ENCODE measurements at regions not wholly inside any gene's neighbourhood (a gene's known extent, or its start where the extent isn't known, plus 50 kb on each side); places are given as distances from the start of the nearest gene placed in this dataset.
"Not testable (repeated sequence)": the region's sequence is repeated elsewhere in the genome, so short reads cannot be mapped to it uniquely, and the experiment has no call there.

DNA sequence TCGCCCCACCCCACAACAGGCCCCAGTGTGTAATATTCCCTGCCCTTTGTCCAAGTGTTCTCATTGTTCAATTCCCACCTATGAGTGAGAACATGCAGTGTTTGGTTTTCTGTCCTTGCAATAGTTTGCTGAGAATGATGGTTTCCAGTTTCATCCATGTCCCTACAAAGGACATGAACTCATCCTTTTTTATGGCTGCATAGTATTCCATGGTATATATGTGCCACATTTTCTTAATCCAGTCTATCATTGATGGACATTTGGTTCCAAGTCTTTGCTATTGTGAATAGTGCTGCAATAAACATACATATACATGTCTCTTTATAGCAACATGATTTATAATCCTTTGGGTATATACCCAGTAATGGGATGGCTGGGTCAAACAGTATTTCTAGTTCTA lies 132.7 kb downstream of the SNX10 start:
- H3K9me3 ChIP-seq (ENCODE audit: low read depth); H3K27ac ChIP-seq; H4K20me1 ChIP-seq (ENCODE audit: insufficient read depth, poor library complexity, severe bottlenecking); H3K4me3 ChIP-seq; H3K4me2 ChIP-seq; DNase-seq (ENCODE audit: low spot score); H2AFZ ChIP-seq; H3K9me2 ChIP-seq (replicated peaks; ENCODE audit: insufficient read depth); H3K79me2 ChIP-seq; H3K36me3 ChIP-seq (replicated peaks; ENCODE audit: insufficient read depth, low read depth); H3K27me3 ChIP-seq; H3K4me1 ChIP-seq (ENCODE audit: insufficient read depth): not testable (repeated sequence)
- 93% methylated on average over 1 of the region's 1 CpG for WGBS (ENCODE audit: low lambda C conversion rate, missing lambda C conversion rate)

DNA sequence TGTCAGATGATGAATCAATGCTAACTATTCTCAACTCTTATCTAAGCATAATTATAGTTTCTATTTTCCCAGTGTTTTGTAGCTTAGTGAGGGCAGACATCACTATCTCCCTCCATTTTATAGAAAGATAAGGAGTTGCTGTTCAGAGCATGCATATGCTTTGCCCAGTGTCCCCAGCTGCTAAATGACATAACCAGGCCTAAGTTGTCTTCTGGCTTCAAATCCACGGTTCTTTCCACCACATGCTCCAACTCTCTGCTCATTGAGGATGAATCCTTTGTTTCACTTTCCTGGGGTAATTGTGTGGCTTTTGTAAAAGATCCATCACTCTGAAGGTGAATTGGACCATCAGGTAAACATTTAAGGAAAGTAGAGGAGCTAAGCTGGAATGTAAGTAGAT lies 134.0 kb downstream of the SNX10 start:
- Histone ChIP-seq H3K4me1 (ENCODE audit: insufficient read depth) (no peaks in the 10 kb centered on the region), H3K79me2 (no peaks in the 10 kb centered on the region), H3K4me3 (no peak overlapping the region), H3K9me3 (ENCODE audit: low read depth) (no peaks in the 10 kb centered on the region), H4K20me1 (ENCODE audit: insufficient read depth, poor library complexity, severe bottlenecking) (no peaks in the 10 kb centered on the region), H3K36me3 (replicated peaks; ENCODE audit: insufficient read depth, low read depth) (no peaks in the 10 kb centered on the region), H3K27ac (no peak overlapping the region), H2AFZ (no peak overlapping the region), H3K4me2 (no peak overlapping the region), H3K27me3 (no peaks in the 10 kb centered on the region), H3K9me2 (replicated peaks; ENCODE audit: insufficient read depth) (no peaks in the 10 kb centered on the region)
- DNase-seq (ENCODE audit: low spot score): no peak
- no peak for TF ChIP-seq EZH2phosphoT487 (IDR thresholded peaks at IDR 0.05; ENCODE audit: low read depth, severe bottlenecking, unreplicated experiment)
- TF ChIP-seq, protein P1, sequence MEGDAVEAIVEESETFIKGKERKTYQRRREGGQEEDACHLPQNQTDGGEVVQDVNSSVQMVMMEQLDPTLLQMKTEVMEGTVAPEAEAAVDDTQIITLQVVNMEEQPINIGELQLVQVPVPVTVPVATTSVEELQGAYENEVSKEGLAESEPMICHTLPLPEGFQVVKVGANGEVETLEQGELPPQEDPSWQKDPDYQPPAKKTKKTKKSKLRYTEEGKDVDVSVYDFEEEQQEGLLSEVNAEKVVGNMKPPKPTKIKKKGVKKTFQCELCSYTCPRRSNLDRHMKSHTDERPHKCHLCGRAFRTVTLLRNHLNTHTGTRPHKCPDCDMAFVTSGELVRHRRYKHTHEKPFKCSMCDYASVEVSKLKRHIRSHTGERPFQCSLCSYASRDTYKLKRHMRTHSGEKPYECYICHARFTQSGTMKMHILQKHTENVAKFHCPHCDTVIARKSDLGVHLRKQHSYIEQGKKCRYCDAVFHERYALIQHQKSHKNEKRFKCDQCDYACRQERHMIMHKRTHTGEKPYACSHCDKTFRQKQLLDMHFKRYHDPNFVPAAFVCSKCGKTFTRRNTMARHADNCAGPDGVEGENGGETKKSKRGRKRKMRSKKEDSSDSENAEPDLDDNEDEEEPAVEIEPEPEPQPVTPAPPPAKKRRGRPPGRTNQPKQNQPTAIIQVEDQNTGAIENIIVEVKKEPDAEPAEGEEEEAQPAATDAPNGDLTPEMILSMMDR (IDR thresholded peaks at IDR 0.05; ENCODE audit: poor library complexity): no peak
- TF ChIP-seq EZH2 (IDR thresholded peaks at IDR 0.05; ENCODE audit: borderline replicate concordance): no peak
- WGBS (ENCODE audit: low lambda C conversion rate, missing lambda C conversion rate): 48% methylated on average over 1 of the region's 1 CpG

DNA sequence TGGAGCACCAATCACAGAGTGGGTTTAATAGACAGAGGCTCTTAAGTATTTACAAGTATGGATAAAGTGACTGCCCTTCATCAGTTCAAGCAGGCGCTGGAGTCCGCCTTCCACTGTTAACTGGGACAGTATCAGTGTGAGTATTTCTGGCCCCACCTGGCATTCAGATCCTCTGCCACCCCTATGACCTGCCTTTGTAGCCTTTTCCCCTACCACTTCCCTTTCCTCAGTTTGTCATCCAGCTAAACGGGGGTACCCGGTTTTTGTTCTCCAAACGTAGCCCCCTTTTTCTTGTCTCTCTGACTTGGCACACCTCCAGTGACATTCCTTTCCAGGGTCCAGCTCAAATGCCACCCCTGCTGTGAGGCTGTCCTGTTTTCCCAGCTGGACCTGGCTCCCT lies 134.4 kb downstream of the SNX10 start:
- no peak overlapping the region for H2AFZ ChIP-seq
- H3K9me3 ChIP-seq (ENCODE audit: low read depth): no peaks in the 10 kb centered on the region
- no peaks in the 10 kb centered on the region for H3K9me2 ChIP-seq (replicated peaks; ENCODE audit: insufficient read depth)
- H3K27ac ChIP-seq: no peak overlapping the region
- no peaks in the 10 kb centered on the region for H3K79me2 ChIP-seq
- H3K4me3 ChIP-seq: no peak overlapping the region
- no peak for TF ChIP-seq EZH2 (IDR thresholded peaks at IDR 0.05; ENCODE audit: borderline replicate concordance)
- TF ChIP-seq, protein P1 (IDR thresholded peaks at IDR 0.05; ENCODE audit: poor library complexity): no peak
- TF ChIP-seq EZH2phosphoT487 (IDR thresholded peaks at IDR 0.05; ENCODE audit: low read depth, severe bottlenecking, unreplicated experiment): no peak
- 59% methylated on average over 5 of the region's 5 CpGs for WGBS (ENCODE audit: low lambda C conversion rate, missing lambda C conversion rate)
- DNase-seq (ENCODE audit: low spot score): no peak
- H3K36me3 ChIP-seq (replicated peaks; ENCODE audit: insufficient read depth, low read depth): no peaks in the 10 kb centered on the region
- no peak overlapping the region for H3K4me2 ChIP-seq
- H3K27me3 ChIP-seq: no peaks in the 10 kb centered on the region
- H3K4me1 ChIP-seq (ENCODE audit: insufficient read depth): no peaks in the 10 kb centered on the region
- H4K20me1 ChIP-seq (ENCODE audit: insufficient read depth, poor library complexity, severe bottlenecking): no peaks in the 10 kb centered on the region

DNA sequence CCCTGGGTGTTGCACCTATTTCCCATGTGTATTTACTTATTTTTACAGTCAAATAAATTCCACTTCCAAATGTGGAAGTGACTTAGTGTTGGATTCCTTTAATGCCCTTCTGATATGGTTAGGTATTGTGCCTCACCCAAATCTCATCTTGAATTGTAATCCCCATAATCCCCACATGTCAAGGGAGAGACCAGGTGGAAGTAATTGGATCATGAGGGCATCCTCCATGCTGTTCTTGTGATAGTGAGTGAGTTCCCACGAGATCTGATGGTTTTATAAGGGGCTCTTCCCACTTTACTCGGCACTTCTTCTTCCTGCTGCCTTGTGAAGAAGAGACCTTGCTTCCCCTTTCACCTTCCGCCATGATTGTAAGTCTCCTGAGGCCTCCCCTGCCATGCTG lies 136.9 kb downstream of the SNX10 start:
- 61% methylated on average over 3 of the region's 3 CpGs for WGBS (ENCODE audit: low lambda C conversion rate, missing lambda C conversion rate)
- TF ChIP-seq, protein P1 (IDR thresholded peaks at IDR 0.05; ENCODE audit: poor library complexity): no peak
- no peak overlapping the region for H3K4me3 ChIP-seq
- H3K27me3 ChIP-seq: no peaks in the 10 kb centered on the region
- no peaks in the 10 kb centered on the region for H3K9me3 ChIP-seq (ENCODE audit: low read depth)
- H3K4me2 ChIP-seq: no peak overlapping the region
- no peaks in the 10 kb centered on the region for H3K4me1 ChIP-seq (ENCODE audit: insufficient read depth)
- H3K27ac ChIP-seq: no peak overlapping the region
- H3K9me2 ChIP-seq (replicated peaks; ENCODE audit: insufficient read depth): no peaks in the 10 kb centered on the region
- no peak for DNase-seq (ENCODE audit: low spot score)
- H3K79me2 ChIP-seq: no peaks in the 10 kb centered on the region
- no peak overlapping the region for H2AFZ ChIP-seq
- no peaks in the 10 kb centered on the region for H3K36me3 ChIP-seq (replicated peaks; ENCODE audit: insufficient read depth, low read depth)
- H4K20me1 ChIP-seq (ENCODE audit: insufficient read depth, poor library complexity, severe bottlenecking): no peaks in the 10 kb centered on the region

Data from hepatocyte (in vitro differentiated cells).